H1 (cell line): ENCODE measurements at regions not wholly inside any gene's neighbourhood (a gene's known extent, or its start where the extent isn't known, plus 50 kb on each side); places are given as distances from the start of the nearest gene placed in this dataset.

Experiments used
- CTCF ChIA-PET: fragments of 300-600 bp; sonication (Branson Sonifier 250); formaldehyde crosslinking; loops from one replicate; lab custom pipeline; 2021; ENCODE audit not compliant: partially characterized antibody; lab: Charles Lee
- POLR2A ChIA-PET: fragments of 300-600 bp; sonication (Branson Sonifier 250); formaldehyde crosslinking; loops from one replicate; lab custom pipeline; 2021; ENCODE audit warnings: inconsistent platforms; ENCODE audit not compliant: partially characterized antibody; lab: Charles Lee
- DNase-seq, 2 experiments: peaks; one replicate each; pipeline versions ENCODE4 v3.0.0 to v3.0.0-alpha.2; 2010 to 2022; ENCODE audit warnings: low spot score in 2 of 2, low read depth in 1 of 2, mixed read lengths in 1 of 2
- FAIRE-seq: peaks from 2 replicates; lab custom pipeline; 2011; peaks lifted over from hg19 to GRCh38; lab: Jason Lieb, UNC
- H2AFZ ChIP-seq: 2 replicates; pipeline ENCODE4 v1.8.1; 2012; ENCODE audit warnings: low read length, inconsistent platforms
- H2AK5ac ChIP-seq: 2 replicates; pipeline ENCODE4 v1.6.1; 2013; ENCODE audit warnings: low read depth, low read length
- H2BK120ac ChIP-seq: replicated peaks from 2 replicates; pipeline ENCODE3; 2013; ENCODE audit warnings: low read depth, low read length, inconsistent platforms
- H2BK12ac ChIP-seq: 2 replicates; pipeline ENCODE4 v1.6.1; 2013; ENCODE audit warnings: low read depth, low read length
- H2BK15ac ChIP-seq: 2 replicates; pipeline ENCODE4 v1.6.1; 2013; ENCODE audit warnings: low read length
- H2BK20ac ChIP-seq: 2 replicates; pipeline ENCODE4 v1.6.1; 2013; ENCODE audit warnings: low read length
- H2BK5ac ChIP-seq: 2 replicates; pipeline ENCODE4 v1.6.1; 2013; ENCODE audit warnings: low read depth, low read length
- H3K14ac ChIP-seq: 2 replicates; pipeline ENCODE4 v1.6.1; 2013; ENCODE audit warnings: inconsistent platforms; ENCODE audit not compliant: insufficient read length
- H3K18ac ChIP-seq: 2 replicates; pipeline ENCODE4 v1.6.1; 2013; ENCODE audit warnings: low read length; ENCODE audit errors: extremely low read depth
- H3K23ac ChIP-seq: 2 replicates; pipeline ENCODE4 v1.6.1; 2013; ENCODE audit warnings: inconsistent platforms; ENCODE audit not compliant: insufficient read length
- H3K23me2 ChIP-seq: 2 replicates; pipeline ENCODE4 v1.6.1; 2013; ENCODE audit warnings: low read depth, low read length
- H3K27ac ChIP-seq: 2 replicates; pipeline ENCODE4 v1.6.1; 2011; ENCODE audit warnings: low read depth, low read length, inconsistent platforms
- H3K27me3 ChIP-seq, 4 experiments: replicated peaks in 1 of 4; 1 replicate in 1 of 4; 2 replicates in 3 of 4; pipeline versions ENCODE4 v1.6.1 to v1.8.1; 2011 to 2013; ENCODE audit warnings: low read length in 3 of 4, mild to moderate bottlenecking in 3 of 4, inconsistent platforms in 2 of 4, mixed read lengths in 2 of 4, moderate library complexity in 1 of 4; ENCODE audit not compliant: control insufficient read depth in 3 of 4, insufficient read depth in 3 of 4; ENCODE audit errors: extremely low read depth in 1 of 4
- H3K36me3 ChIP-seq, 4 experiments: 2 replicates each; pipeline versions ENCODE4 v1.6.1 to v1.8.1; 2011 to 2013; ENCODE audit warnings: mild to moderate bottlenecking in 4 of 4, low read length in 3 of 4, moderate library complexity in 2 of 4, control low read depth in 1 of 4, inconsistent platforms in 1 of 4; ENCODE audit not compliant: insufficient read depth in 4 of 4, control insufficient read depth in 2 of 4
- H3K4ac ChIP-seq: replicated peaks from 2 replicates; pipeline ENCODE3; 2013; ENCODE audit warnings: low read length, low read depth, mixed read lengths, inconsistent platforms; ENCODE audit not compliant: insufficient read length
- H3K4me1 ChIP-seq, 4 experiments: replicated peaks in 1 of 4; 1 replicate in 1 of 4; 2 replicates in 3 of 4; pipeline versions ENCODE4 v1.6.1 to v1.8.1; 2011 to 2013; ENCODE audit warnings: low read length in 3 of 4, inconsistent platforms in 2 of 4, mixed read lengths in 1 of 4; ENCODE audit not compliant: insufficient read depth in 4 of 4, control insufficient read depth in 3 of 4
- H3K4me2 ChIP-seq, 2 experiments: 2 replicates each; pipeline versions ENCODE4 v1.6.1 to v1.8.1; 2011 to 2013; ENCODE audit warnings: low read depth in 2 of 2, low read length in 2 of 2, control low read depth in 1 of 2, inconsistent platforms in 1 of 2, mild to moderate bottlenecking in 1 of 2; ENCODE audit not compliant: insufficient read depth in 1 of 2
- H3K4me3 ChIP-seq, 4 experiments: fragments of 200-600, 300-600 bp in 1 of 4; sonication (generic), shearing (Covaris generic), sonication (Bioruptor Twin) in 1 of 4; 2 replicates each; pipeline versions ENCODE4 v1.5.1 to v1.8.1; 2011 to 2016; ENCODE audit warnings: low read length in 4 of 4, low read depth in 3 of 4, control low read depth in 2 of 4, inconsistent platforms in 2 of 4, mild to moderate bottlenecking in 2 of 4, mixed read lengths in 1 of 4, moderate library complexity in 1 of 4; ENCODE audit not compliant: insufficient read depth in 2 of 4; ENCODE audit errors: extremely low read depth in 1 of 4
- H3K56ac ChIP-seq: replicated peaks from 2 replicates; pipeline ENCODE3; 2013; ENCODE audit warnings: low read depth, mild to moderate bottlenecking, mixed read lengths, low read length, inconsistent platforms; ENCODE audit not compliant: insufficient read length
- H3K79me1 ChIP-seq: 2 replicates; pipeline ENCODE4 v1.6.1; 2013; ENCODE audit warnings: low read depth, low read length, control low read depth
- H3K79me2 ChIP-seq, 2 experiments: 2 replicates each; pipeline versions ENCODE4 v1.6.1 to v1.8.1; 2012 to 2013; ENCODE audit warnings: low read length in 2 of 2, mild to moderate bottlenecking in 2 of 2, inconsistent platforms in 1 of 2; ENCODE audit not compliant: insufficient read depth in 2 of 2, control insufficient read depth in 1 of 2
- H3K9ac ChIP-seq, 4 experiments: replicated peaks in 1 of 4; 1 replicate in 1 of 4; 2 replicates in 3 of 4; pipeline versions ENCODE4 v1.6.1 to v1.8.1; 2011 to 2013; ENCODE audit warnings: low read depth in 3 of 4, low read length in 3 of 4, control low read depth in 2 of 4, mild to moderate bottlenecking in 2 of 4, moderate library complexity in 2 of 4, inconsistent platforms in 1 of 4; ENCODE audit errors: extremely low read depth in 1 of 4
- H3K9me3 ChIP-seq, 2 experiments: 2 replicates each; pipeline versions ENCODE4 v1.6.1 to v1.8.1; 2012 to 2013; ENCODE audit warnings: mild to moderate bottlenecking in 2 of 2, moderate library complexity in 2 of 2, control low read depth in 1 of 2, inconsistent platforms in 1 of 2, low read depth in 1 of 2, low read length in 1 of 2, mixed read lengths in 1 of 2; ENCODE audit not compliant: insufficient read depth in 2 of 2
- H4K20me1 ChIP-seq, 2 experiments: replicated peaks in 1 of 2; 2 replicates each; pipeline versions ENCODE3 to v1.8.1; 2011 to 2013; ENCODE audit warnings: inconsistent platforms in 2 of 2, low read length in 2 of 2, mild to moderate bottlenecking in 1 of 2; ENCODE audit not compliant: insufficient read depth in 2 of 2, control insufficient read depth in 1 of 2
- H4K5ac ChIP-seq: 2 replicates; pipeline ENCODE4 v1.6.1; 2013; ENCODE audit warnings: low read length, low read depth, mixed read lengths, inconsistent platforms; ENCODE audit not compliant: insufficient read length
- H4K8ac ChIP-seq: 2 replicates; pipeline ENCODE4 v1.8.0; 2013; ENCODE audit warnings: mild to moderate bottlenecking, moderate library complexity, low read length, inconsistent platforms; ENCODE audit not compliant: insufficient read depth; ENCODE audit errors: extremely low read depth
- H4K91ac ChIP-seq: replicated peaks from 2 replicates; pipeline ENCODE3; 2013; ENCODE audit warnings: low read length, mixed read lengths, inconsistent platforms; ENCODE audit not compliant: insufficient read length
- BCL11A ChIP-seq, 2 experiments: IDR thresholded peaks; one replicate each; pipeline ENCODE4 v1.6.1; 2011; ENCODE audit warnings: low read depth in 2 of 2, low read length in 2 of 2, mild to moderate bottlenecking in 2 of 2
- BRCA1 ChIP-seq: IDR thresholded peaks from 2 replicates; pipeline ENCODE4 v1.6.1; 2012; ENCODE audit warnings: low read depth, low read length, improper control_type of control experiment
- CHD1 ChIP-seq: IDR thresholded peaks from 2 replicates; pipeline ENCODE4 v1.6.1; 2012; ENCODE audit warnings: low read depth, low read length, improper control_type of control experiment
- KDM5A ChIP-seq: fragments of 200-600 bp; IDR thresholded peaks from 2 replicates; pipeline ENCODE4 v1.7.1; 2012; ENCODE audit warnings: mild to moderate bottlenecking, low read length, inconsistent platforms, mixed read lengths
- SIN3A ChIP-seq, 2 experiments: IDR thresholded peaks in 1 of 2; conservative IDR thresholded peaks in 1 of 2; 2 replicates each; pipeline ENCODE4 v1.6.1; 2011 to 2012; ENCODE audit warnings: low read length in 2 of 2, improper control_type of control experiment in 1 of 2, low read depth in 1 of 2, mild to moderate bottlenecking in 1 of 2
- SIRT6 ChIP-seq: IDR thresholded peaks from one replicate; pipeline ENCODE4 v1.7.1; 2012; ENCODE audit warnings: low read length, inconsistent platforms
- SP1 ChIP-seq: IDR thresholded peaks from 2 replicates; pipeline ENCODE4 v1.6.1; 2011; ENCODE audit warnings: low read depth, low read length
- SUZ12 ChIP-seq: fragments of 200-600 bp; sonication (generic); IDR thresholded peaks from 2 replicates; pipeline ENCODE4 v1.6.1; 2012; ENCODE audit warnings: mild to moderate bottlenecking, inconsistent platforms, low read length, moderate library complexity, mixed read lengths
- WGBS, 2 experiments: shearing (Covaris generic) in 1 of 2; methylation state at CpG; one replicate each; pipeline versions ENCODE4 v1.1.6 to v1.1.7; 2013 to 2015; ENCODE audit warnings: low lambda C conversion rate in 2 of 2, mixed read lengths in 2 of 2, inconsistent platforms in 1 of 2, low coverage in 1 of 2, missing lambda C conversion rate in 1 of 2; ENCODE audit not compliant: insufficient replicate concordance in 2 of 2, insufficient coverage in 1 of 2, insufficient read length in 1 of 2; ENCODE audit errors: extremely low coverage in 1 of 2, missing lambda C conversion rate in 1 of 2; 5-methylcytosine and 5-hydroxymethylcytosine counted together
- TF ChIP-seq, protein P1 (sequence below): IDR thresholded peaks from 2 replicates; pipeline ENCODE4 v1.6.1; 2012; ENCODE audit warnings: inconsistent platforms

DNA sequence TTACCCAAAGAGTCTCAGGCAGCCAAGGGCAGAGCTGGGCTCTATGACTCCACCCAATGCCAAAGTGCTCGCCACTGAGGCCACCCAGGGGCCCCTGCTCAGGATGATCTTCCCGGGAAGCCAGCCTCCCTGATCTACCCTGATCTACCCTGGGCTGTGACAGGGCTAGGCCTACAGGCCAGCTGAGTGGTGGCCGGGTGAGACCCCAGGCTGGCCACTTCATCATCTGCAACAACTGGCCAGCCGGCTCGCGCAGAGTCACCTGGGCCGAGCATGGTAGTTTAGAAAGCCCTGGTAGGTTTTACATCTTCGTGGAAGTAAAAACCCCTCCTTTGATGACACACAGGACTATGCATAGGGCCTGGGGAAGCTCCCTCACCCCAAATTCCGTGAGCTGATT, 276.3 kb downstream of the NDUFA10 start:
- Histone ChIP-seq H3K18ac (no peak overlapping the region), H4K5ac (no peak overlapping the region), H3K4me1 (peaks cover 0 to 7% (median 3%) of the 10 kb centered on the region in 4 experiments; a peak in 3 of 7 replicates), H3K4me3 (no peak overlapping the region), H2BK12ac (no peak overlapping the region), H2AK5ac (no peak overlapping the region), H3K79me1 (no peaks in the 10 kb centered on the region), H4K8ac (no peak overlapping the region), H3K9ac (no peak overlapping the region), H2BK5ac (no peak overlapping the region), H4K91ac (no peak overlapping the region), H3K14ac (no peak overlapping the region), H2BK20ac (no peak overlapping the region), H3K9me3 (no peaks in the 10 kb centered on the region), H3K36me3 (no peaks in the 10 kb centered on the region), H2BK15ac (no peak overlapping the region), H2AFZ (no peak overlapping the region), H3K27ac (no peak overlapping the region), H3K4me2 (no peak overlapping the region), H3K4ac (no peak overlapping the region), H2BK120ac (no peak overlapping the region), H3K23ac (no peak overlapping the region), H3K23me2 (no peaks in the 10 kb centered on the region), H3K79me2 (no peaks in the 10 kb centered on the region), H3K27me3 (no peaks in the 10 kb centered on the region), H4K20me1 (no peaks in the 10 kb centered on the region), H3K56ac (no peak overlapping the region)
- FAIRE-seq, result no peak
- WGBS, 2 experiments, result 94% methylated on average over 9 of the region's 9 CpGs; no CpG with 5 or more reads in 1 of the 2 experiments
- POLR2A ChIA-PET, result no interaction called here
- CTCF ChIA-PET, result no interaction called here
- DNase-seq, result no peak
- TF ChIP-seq, protein P1, sequence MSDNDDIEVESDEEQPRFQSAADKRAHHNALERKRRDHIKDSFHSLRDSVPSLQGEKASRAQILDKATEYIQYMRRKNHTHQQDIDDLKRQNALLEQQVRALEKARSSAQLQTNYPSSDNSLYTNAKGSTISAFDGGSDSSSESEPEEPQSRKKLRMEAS, result no peak
- TF ChIP-seq SP1, result no peak
- TF ChIP-seq SIN3A (conservative IDR thresholded peaks at IDR 0.05 in 1 of 2, IDR thresholded peaks at IDR 0.05 in 1 of 2; ENCODE audit: low read depth in 1 of 2, low read length in 2 of 2), result no peak
- TF ChIP-seq BRCA1, result no peak
- TF ChIP-seq BCL11A (IDR thresholded peaks at IDR 0.05; ENCODE audit: low read depth in 2 of 2, low read length in 2 of 2), result no peak
- TF ChIP-seq KDM5A, result no peak
- TF ChIP-seq SUZ12, result no peak
- TF ChIP-seq SIRT6, result no peak
- no peak for TF ChIP-seq CHD1
